HG03460 (cell line): ENCODE measurements at regions not wholly inside any gene's neighbourhood (a gene's known extent, or its start where the extent isn't known, plus 50 kb on each side); places are given as distances from the start of the nearest gene placed in this dataset.
"Not testable (repeated sequence)": the region's sequence is repeated elsewhere in the genome, so short reads cannot be mapped to it uniquely, and the experiment has no call there.

Experiments
- ATAC-seq: cut with Tn5 transposase; IDR thresholded peaks from one replicate; pipeline ENCODE4 v1.9.1; 2021; ENCODE audit not compliant: unreplicated experiment

- ATAC-seq: not testable (repeated sequence)
Observed at GRCh38 chr22:48412931-48413330, 1414.7 kb downstream of the BRD1 start.

- ATAC-seq: no peak
Observed at GRCh38 chr22:48410536-48410935, 1417.1 kb downstream of the BRD1 start.

DNA sequence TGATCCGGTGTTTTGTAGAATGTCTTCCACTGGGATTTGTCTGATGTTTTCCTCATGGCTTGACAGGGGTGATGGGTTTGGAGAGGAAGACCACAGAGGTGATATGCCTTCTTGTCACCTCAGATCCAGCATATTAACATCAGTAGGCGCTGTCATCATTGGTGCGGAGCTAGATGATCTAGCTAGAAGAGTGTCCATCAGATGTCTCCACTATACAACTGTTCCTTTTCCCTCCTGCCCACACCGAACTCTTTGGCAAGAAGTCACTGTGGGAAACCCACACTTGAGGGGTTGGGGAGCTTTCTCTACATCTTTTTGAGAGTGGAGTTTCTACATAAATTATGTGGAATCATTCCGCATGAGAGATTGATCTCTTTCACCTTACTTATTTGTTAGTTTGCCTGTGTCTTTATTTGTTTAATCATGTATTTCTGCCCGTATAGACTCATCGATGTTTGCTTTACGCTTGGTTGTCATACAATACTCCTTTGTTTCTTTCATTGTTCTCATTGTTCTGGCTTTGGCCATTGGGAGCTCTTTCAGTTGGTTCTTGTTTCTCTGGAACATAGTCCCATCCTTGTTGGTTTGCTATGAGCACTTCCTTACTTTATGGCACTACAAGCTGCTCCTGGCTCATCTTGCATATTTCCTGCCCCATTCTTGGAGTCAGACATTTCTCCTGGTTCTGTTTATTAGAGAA, 1420.3 kb downstream of the BRD1 start:
- no peak for ATAC-seq

- no peak for ATAC-seq
Observed at GRCh38 chr22:48406161-48406560, 1421.5 kb downstream of the BRD1 start.

GRCh38 chr22:48405741-48406140, 1421.9 kb downstream of the BRD1 start:
- no peak for ATAC-seq

GRCh38 chr22:48404801-48405447, 1422.7 kb downstream of the BRD1 start:
- no peak for ATAC-seq

DNA sequence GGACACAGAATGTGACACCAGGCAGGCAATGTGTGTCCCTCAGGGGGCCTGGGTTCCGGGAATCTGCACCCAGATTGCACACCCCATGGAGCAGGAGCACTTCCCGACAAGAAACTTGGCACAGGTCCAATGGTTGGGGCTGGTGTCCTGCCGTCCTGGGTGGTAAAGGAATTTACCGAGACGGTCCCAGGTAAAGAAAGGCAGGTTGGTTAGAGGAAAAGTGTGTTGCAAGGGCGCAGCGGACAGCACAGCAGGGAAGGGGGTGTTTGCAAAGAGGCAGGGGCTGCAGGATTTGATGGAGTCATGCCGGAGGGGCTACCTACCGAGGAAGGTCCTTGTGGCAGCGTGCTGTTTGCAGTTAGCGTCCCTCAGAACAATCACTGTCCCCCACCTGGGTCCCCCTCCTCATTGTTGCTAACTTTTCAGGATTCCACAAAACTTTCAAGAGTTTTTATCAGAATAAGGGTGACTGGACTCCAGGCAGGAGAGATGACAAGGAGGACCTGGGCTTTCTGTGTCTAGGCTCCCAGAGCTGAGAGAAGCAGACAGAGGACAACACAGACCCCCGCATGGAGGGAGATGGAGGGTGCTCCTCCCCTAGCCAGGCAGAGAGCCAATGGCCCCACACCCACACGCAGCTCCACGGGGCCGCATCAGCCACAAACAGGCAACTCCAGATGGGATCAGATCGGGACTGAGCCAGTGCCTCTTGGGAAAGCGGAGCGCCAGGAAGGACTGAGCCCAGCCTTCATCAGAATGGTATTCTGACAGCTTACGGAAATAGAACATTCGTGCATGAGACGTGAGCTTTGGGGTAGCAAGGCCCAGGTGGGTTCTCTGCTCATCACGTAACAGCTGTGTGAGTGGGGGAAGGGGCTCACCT, 1423.9 kb downstream of the BRD1 start:
- no peak for ATAC-seq

DNA sequence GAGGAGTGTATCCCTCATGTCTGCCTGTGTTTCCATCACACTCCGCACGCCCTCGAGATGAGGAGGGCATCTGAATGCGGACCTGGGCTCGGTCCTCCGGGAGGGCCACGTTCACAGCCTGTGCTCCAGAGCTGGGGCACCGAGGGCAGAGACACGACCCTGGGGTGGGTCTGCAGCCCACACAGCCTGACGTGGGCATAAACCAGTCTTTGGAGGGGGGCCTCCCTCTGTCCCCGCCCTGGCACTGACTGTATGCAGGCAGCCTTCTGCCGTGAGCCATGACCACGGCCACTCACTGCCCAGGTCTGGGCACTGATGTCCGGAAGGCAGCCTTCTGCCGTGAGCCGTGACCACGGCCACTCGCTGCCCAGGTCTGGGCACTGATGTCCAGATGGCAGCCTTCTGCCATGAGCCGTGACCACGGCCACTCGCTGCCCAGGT, 1425.1 kb downstream of the BRD1 start:
- no peak for ATAC-seq

- not testable (repeated sequence) for ATAC-seq
Observed at GRCh38 chr22:48401523-48401922, 1426.2 kb downstream of the BRD1 start.

GRCh38 chr22:48398181-48398905, 1429.3 kb downstream of the BRD1 start:
- no peak for ATAC-seq

GRCh38 chr22:48397531-48398180, 1430.0 kb downstream of the BRD1 start:
- ATAC-seq: no peak

DNA sequence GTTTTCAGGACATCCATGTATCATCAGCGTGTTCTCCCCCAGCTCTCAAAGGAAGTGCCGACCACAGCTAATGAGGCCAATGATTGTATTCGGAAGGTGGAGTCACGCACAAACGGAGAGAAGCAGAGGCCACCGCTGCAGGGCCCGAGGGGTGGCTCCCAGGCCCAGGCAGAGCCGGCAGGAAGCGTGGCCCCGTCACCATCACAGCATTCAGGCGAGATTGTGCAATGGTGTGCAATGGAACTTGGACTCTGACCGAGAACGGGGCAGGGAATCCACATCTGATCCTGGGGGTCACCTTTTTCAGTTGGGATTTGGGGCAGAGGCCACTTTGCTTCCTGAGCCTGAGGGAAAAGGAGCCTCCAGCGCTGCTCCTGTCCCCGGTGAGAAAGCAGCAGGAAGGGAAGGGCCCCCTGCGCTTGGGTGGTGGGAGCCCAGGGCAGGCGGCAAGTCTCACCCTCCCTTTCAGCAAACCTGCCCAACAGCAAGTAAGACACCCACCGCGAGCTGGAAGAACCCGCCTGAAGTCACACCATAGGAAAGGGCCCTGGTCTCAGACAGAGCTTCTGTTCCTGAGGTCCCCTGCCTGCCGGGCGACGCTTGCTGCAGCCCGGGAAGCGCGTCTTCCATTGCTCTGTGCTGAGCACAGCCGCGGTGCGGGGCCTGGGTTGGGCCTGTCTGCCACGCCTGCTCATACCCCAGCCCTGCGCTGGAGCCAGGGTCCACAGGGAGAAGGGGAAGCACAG, 1430.7 kb downstream of the BRD1 start:
- no peak for ATAC-seq

- ATAC-seq: no peak
Observed at GRCh38 chr22:48396091-48396784, 1431.4 kb downstream of the BRD1 start.

DNA sequence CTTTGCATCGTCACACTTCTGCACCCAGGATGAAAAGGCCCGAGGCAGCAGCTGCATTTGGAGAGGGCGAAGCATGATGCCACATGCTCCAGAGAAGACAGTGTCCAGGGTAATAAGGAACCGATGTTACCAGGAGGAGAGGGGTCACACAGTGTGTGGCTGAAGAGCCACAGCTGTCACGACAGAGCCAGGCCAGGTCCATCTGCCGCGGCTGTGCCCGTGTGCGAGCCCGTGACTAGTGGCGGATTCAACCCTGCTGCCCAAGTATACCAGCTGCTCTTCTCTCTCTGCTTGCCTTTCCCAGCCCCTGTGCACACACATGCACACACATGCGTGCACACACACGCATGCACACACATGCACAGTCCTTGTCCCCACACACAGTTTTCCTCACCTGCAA, 1432.5 kb downstream of the BRD1 start:
- ATAC-seq: no peak

GRCh38 chr22:48394787-48395186, 1432.9 kb downstream of the BRD1 start:
- ATAC-seq: no peak

DNA sequence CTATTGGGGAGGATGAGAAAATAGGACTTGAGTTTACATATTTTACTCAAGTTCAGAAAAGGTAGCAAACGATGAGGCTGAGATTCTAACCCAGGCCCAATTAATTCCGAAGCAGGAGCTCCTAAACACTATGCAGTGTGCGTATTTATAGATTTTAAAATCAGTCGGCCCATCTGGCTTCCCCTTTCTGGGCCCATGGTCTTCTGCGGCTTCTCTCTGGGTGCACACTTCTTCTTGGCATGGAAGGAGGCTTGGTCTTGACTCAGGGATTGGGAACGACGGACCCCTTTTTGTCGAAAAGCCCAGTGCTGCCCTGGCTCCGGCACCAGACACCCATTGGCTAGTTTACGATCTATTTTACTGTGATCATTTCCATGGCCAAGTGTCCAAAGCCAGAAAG, 1433.8 kb downstream of the BRD1 start:
- ATAC-seq: no peak

- no peak for ATAC-seq
Observed at GRCh38 chr22:48393041-48393370, 1434.7 kb downstream of the BRD1 start.

DNA sequence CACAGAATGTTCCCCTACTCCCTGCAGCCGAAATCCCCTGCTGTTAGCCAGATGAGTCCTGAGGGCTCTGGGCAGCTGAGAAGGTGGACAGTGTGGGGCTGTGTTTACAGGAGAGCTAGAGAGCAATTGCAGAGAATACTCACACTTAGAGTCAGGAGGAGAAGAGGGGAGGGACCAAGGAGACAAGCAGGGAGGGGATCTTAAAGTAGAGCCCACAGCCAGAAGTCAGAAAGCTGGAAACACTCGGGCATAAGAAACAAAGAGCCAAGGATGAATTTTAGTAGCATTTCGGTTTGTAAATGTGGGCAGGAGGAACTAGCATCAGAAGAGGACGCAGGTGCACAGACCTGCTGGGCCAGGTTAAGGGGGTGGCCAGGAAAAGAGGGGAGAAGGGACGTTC, 1435.9 kb downstream of the BRD1 start:
- no peak for ATAC-seq

DNA sequence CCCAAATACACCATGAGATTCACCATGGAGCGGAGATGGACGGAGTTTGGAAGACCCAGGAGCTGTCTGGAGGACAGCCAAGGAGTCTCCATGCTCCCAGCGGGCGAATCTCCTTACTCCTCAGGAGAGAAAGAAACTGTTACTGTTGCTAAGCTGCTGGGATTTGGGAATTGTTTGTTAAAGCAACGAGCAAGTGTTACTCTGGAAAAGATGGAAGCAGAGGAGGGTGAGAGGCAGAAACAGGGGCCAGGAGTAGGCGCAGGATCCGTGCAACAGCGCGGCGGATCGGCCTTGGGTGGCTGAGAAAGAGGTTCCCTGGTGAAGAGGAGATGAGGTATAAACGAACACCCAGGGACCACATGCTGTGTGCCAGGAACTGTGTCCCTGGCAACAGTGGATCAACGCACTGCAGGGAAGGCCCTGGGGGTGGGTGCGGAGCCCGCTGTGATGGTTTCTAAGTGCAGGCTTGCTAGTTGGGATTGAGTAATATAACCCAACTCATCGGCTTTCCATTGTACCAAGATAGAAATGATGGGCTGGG, 1436.4 kb downstream of the BRD1 start:
- ATAC-seq: no peak
